KOPT-K1 (cell line): ENCODE measurements at regions not wholly inside any gene's neighbourhood (a gene's known extent, or its start where the extent isn't known, plus 50 kb on each side); places are given as distances from the start of the nearest gene placed in this dataset.

Experiments used
- H3K27ac ChIP-seq: fragments of 200-600 bp; sonication (generic); 2 replicates; pipeline ENCODE4 v1.5.1; 2016; ENCODE audit warnings: antibody characterized with exemption, mild to moderate bottlenecking, low read depth, low read length; ENCODE audit not compliant: poor library complexity, severe bottlenecking
- H3K36me3 ChIP-seq: fragments of 200-600 bp; sonication (generic); 2 replicates; pipeline ENCODE4 v1.5.1; 2017; ENCODE audit warnings: antibody characterized with exemption, mild to moderate bottlenecking, low read length, moderate library complexity; ENCODE audit not compliant: insufficient read depth
- H3K9me3 ChIP-seq: fragments of 200-600 bp; sonication (generic); 2 replicates; pipeline ENCODE4 v1.5.1; 2017; ENCODE audit warnings: antibody characterized with exemption, low read length, mild to moderate bottlenecking; ENCODE audit not compliant: insufficient read depth, poor library complexity, severe bottlenecking

DNA sequence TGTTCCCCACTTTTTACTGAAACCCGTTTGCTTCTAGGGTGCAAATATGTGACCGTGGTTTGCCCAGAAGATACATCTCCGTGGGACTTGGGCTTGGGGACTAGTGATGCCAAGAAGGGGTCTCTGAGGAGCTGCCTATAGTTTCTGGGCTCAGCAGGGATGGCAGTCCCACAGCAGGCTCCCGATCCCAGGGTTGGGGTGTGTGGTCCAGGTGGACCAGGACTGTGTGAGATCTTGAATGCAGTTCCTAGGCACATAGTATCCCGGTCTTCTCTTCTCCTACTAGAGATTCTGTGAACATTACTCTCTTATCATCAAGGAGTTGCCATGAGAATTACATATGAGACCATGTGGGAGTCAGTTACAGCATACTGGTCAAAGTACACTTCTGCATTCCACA lies 435.8 kb upstream of the SPRED2 start:
- H3K36me3 ChIP-seq = no peaks in the 10 kb centered on the region
- H3K9me3 ChIP-seq = no peaks in the 10 kb centered on the region

DNA sequence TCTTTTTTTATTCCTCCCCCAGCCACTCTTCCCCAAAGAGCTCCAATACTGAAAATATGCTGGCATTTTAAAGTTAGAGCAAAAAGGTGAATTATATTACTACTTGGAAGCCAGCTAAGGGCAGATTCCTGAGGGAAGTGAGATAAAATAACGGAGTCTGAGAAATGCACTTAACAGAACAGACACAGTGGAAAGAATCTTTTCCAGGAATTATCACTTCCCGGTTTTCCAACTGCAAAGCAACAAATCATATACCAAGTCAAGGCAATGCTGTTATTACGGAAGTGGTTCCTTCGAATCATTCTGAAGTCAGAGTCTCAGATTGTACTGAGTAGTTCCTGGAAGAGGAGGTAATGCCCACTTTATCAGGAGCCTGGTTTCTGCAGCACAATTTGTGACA lies 435.0 kb upstream of the SPRED2 start:
- Histone ChIP-seq H3K9me3 (no peaks in the 10 kb centered on the region), H3K36me3 (no peaks in the 10 kb centered on the region), H3K27ac (no peak overlapping the region)

More for the DNA sequence above, 435.8 kb upstream of the SPRED2 start:
- no peak overlapping the region for H3K27ac ChIP-seq

- no peaks in the 10 kb centered on the region for H3K36me3 ChIP-seq
- no peaks in the 10 kb centered on the region for H3K9me3 ChIP-seq
- no peak overlapping the region for H3K27ac ChIP-seq
These were observed 433.7 kb upstream of the SPRED2 start for GRCh38 chr2:65866148-65866547.

- Histone ChIP-seq H3K9me3 (no peaks in the 10 kb centered on the region), H3K27ac (no peak overlapping the region), H3K36me3 (no peaks in the 10 kb centered on the region)
These were observed 432.2 kb upstream of the SPRED2 start for GRCh38 chr2:65864619-65865018.

- Histone ChIP-seq H3K36me3 (no peaks in the 10 kb centered on the region), H3K9me3 (no peaks in the 10 kb centered on the region), H3K27ac (no peak overlapping the region)
These were observed 431.3 kb upstream of the SPRED2 start for GRCh38 chr2:65863713-65864112.

DNA sequence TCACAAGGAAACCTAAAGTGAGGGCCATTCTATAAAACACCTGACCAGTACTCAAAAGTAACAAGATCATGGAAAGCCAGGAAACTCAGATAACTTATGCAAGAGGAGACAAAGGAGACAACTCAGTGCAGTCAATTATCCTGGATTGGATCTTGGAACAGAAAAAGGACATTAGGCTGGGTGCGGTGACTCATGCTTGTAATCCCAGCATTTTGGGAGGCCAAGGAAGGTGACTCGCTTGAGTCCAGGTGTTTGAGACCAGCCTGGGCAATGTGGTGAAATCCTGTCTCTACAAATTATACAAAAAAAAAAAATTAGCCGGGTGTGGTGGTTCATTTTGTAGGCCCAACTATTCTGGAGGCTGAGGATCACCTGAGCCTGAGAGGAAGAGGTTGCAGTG lies 424.5 kb upstream of the SPRED2 start:
- Histone ChIP-seq H3K27ac (no peak overlapping the region), H3K36me3 (no peaks in the 10 kb centered on the region), H3K9me3 (no peaks in the 10 kb centered on the region)

GRCh38 chr2:65856423-65856822 lies 424.0 kb upstream of the SPRED2 start:
- H3K36me3 ChIP-seq = no peaks in the 10 kb centered on the region
- no peak overlapping the region for H3K27ac ChIP-seq
- H3K9me3 ChIP-seq = no peaks in the 10 kb centered on the region

GRCh38 chr2:65850695-65851094 lies 418.3 kb upstream of the SPRED2 start:
- Histone ChIP-seq H3K9me3 (no peaks in the 10 kb centered on the region), H3K27ac (no peak overlapping the region), H3K36me3 (no peaks in the 10 kb centered on the region)

DNA sequence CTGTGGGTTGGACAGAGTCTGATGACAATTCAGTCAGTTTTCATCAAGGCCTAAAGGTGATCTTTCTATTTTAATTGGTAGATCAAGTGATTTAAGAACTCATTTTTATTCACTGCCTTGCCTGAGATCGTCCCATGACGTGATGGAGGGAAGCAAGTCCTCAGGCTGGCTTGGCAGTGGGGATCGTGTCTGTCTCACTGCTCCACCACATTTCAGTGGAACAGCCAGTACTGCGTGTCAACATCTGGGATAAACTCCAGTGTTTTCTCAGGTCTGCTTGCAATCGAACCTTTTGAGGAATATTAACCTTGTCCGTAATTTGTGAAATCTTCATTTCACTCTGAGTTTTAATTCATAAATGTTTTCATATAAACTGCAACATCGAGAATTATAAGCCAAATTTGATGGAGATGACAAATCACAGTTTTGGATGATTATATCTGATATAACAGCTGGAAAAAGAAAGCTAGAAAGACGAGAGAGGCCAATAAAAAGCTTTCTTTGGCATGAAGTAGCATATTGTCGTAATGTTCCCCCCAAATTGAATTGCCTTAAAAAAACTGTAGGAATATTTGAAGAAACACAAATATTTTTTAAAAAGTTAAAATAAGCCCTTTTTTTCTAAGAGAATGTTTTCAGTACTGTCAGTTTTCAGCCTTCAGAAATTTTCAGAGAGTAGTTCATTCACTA lies 414.7 kb upstream of the SPRED2 start:
- H3K9me3 ChIP-seq = no peaks in the 10 kb centered on the region
- no peak overlapping the region for H3K27ac ChIP-seq
- no peaks in the 10 kb centered on the region for H3K36me3 ChIP-seq

- H3K9me3 ChIP-seq = no peaks in the 10 kb centered on the region
- H3K27ac ChIP-seq = no peak overlapping the region
- no peaks in the 10 kb centered on the region for H3K36me3 ChIP-seq
These were observed 413.2 kb upstream of the SPRED2 start for GRCh38 chr2:65845442-65846182.

DNA sequence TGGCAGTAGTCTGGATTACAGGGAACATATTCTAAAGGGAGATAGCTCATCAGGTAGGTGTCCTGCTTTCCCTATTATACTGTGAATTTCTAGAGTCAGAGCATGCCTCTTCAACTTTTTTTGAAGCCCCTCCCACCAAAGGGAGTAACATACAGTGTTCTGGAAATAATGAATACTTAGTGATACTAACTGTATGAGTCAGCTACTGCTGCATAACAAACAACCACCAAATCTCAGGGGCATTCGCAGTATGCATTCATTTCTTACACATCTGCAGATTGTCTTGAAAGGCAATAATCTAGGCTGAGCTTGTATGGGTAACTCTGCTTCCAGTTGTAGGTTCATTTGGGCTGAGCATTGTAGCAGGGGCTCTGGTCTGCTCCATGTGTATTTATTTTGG lies 409.7 kb upstream of the SPRED2 start:
- Histone ChIP-seq H3K9me3 (no peaks in the 10 kb centered on the region), H3K36me3 (no peaks in the 10 kb centered on the region), H3K27ac (no peak overlapping the region)

- Histone ChIP-seq H3K27ac (no peak overlapping the region), H3K9me3 (no peaks in the 10 kb centered on the region), H3K36me3 (no peaks in the 10 kb centered on the region)
These were observed 403.7 kb upstream of the SPRED2 start for GRCh38 chr2:65835975-65836549.

DNA sequence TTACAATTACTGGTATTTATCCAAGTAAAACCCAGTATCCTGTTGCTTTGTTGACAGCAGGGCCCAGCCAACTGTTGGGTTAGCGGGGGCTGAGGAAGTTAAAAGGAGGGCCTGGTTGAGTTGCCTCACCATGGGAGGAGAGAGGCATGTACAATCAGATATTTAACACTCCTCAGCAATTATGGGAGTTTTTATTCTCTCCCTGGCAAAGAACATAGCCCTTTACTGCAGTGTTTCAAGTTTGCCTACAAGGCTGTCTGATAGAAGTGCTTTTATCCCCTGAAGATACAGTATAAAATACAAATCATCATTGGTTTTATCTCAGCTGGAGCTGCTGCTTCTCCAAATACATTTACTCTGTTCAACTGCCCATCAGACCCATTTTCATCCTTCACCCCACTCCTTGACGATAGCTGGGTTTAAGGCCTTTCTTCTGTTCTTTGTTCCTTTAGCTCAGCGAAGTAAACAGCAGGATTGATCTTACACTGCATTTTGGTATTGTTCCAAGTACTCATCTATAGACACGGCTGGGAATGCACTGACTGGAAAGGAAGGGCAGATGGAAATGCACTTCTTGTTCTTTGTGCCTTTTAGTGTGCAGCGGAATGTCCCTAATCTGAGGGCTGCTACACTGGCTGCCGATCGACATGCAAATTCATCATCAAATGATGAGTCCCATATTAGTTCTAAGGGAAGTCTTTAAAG lies 402.5 kb upstream of the SPRED2 start:
- Histone ChIP-seq H3K9me3 (no peaks in the 10 kb centered on the region), H3K36me3 (no peaks in the 10 kb centered on the region), H3K27ac (no peak overlapping the region)

DNA sequence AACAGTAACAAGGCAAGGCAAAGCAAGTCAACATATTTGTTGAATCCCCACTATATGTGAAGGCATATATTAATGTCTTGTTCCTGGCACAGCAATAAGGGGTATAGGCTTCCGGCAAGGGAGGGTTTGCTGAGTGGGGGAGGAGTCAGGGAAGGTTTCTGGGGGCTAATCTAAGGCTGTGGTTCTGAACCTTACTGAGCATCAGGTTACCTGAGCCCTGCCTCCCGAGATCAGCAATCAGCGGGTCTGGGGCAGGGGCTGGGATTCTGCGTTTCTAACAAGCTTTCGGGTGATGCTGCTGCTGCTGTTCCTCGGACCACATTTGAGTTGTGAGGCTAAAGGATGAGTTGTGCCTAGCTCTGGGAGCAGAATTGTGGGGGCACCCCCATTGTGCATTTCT lies 401.7 kb upstream of the SPRED2 start:
- no peaks in the 10 kb centered on the region for H3K9me3 ChIP-seq
- no peaks in the 10 kb centered on the region for H3K36me3 ChIP-seq
- H3K27ac ChIP-seq = no peak overlapping the region

DNA sequence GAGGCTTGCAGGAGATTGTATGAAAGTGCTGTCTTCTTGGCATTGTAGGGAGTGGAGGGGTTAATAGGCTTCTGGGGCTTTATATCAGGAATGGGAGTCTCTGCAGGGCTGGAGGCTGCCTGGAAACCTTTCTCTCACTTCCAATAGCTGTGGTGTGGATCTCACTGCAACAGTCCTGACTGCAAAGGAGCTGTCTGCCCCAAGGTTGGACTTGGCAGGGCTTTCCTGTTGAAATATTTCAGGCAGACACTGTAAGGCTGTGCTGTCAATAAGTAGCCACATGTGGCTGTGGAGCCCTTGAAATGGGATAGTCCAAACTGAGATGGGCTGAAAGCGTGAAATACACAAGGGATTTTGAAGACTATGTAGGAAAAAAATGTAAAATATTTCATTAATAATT lies 399.1 kb upstream of the SPRED2 start:
- H3K36me3 ChIP-seq = no peaks in the 10 kb centered on the region
- no peak overlapping the region for H3K27ac ChIP-seq

More for the DNA sequence above, 399.1 kb upstream of the SPRED2 start:
- H3K9me3 ChIP-seq = no peaks in the 10 kb centered on the region
